Fibroblast of lung (primary cell): ENCODE measurements at regions not wholly inside any gene's neighbourhood (a gene's known extent, or its start where the extent isn't known, plus 50 kb on each side); places are given as distances from the start of the nearest gene placed in this dataset.

Source experiments
- DNase-seq, 2 donors: peaks; one replicate each; pipeline versions ENCODE4 v3.0.0 to v3.0.0-alpha.2; 2010; ENCODE audit warnings: low read depth in 2 of 2
- H2AFZ ChIP-seq: 2 replicates; pipeline ENCODE4 v1.5.1; 2012; ENCODE audit warnings: low read length, control low read depth, inconsistent platforms
- H3K27ac ChIP-seq: 2 replicates; pipeline ENCODE4 v1.5.1; 2011; ENCODE audit warnings: low read length, control low read depth; ENCODE audit not compliant: insufficient read depth
- H3K27me3 ChIP-seq: 2 replicates; pipeline ENCODE4 v1.5.1; 2011; ENCODE audit warnings: mild to moderate bottlenecking, low read length; ENCODE audit not compliant: control insufficient read depth, insufficient read depth
- H3K36me3 ChIP-seq: 2 replicates; pipeline ENCODE4 v1.5.1; 2011; ENCODE audit warnings: low read length; ENCODE audit not compliant: control insufficient read depth, insufficient read depth
- H3K4me1 ChIP-seq: 2 replicates; pipeline ENCODE4 v1.5.1; 2011; ENCODE audit warnings: low read length; ENCODE audit not compliant: control insufficient read depth, insufficient read depth; ENCODE audit errors: extremely low read depth
- H3K4me2 ChIP-seq: 2 replicates; pipeline ENCODE4 v1.5.1; 2011; ENCODE audit warnings: low read length, control low read depth; ENCODE audit not compliant: insufficient read depth; ENCODE audit errors: extremely low read depth
- H3K4me3 ChIP-seq, 4 experiments: fragments of 200-600 bp in 1 of 4; sonication (generic) in 1 of 4; replicated peaks in 1 of 4; 2 replicates each; pipeline ENCODE4 v1.5.1; 2011 to 2016; ENCODE audit warnings: low read length in 4 of 4, low read depth in 3 of 4, mild to moderate bottlenecking in 3 of 4, control low read depth in 2 of 4, inconsistent platforms in 1 of 4, mixed read lengths in 1 of 4; ENCODE audit not compliant: insufficient read depth in 1 of 4; ENCODE audit errors: control extremely low read depth in 1 of 4
- H3K79me2 ChIP-seq: 2 replicates; pipeline ENCODE4 v1.5.1; 2012; ENCODE audit warnings: mild to moderate bottlenecking, low read length, inconsistent platforms; ENCODE audit not compliant: control insufficient read depth, insufficient read depth
- H3K9ac ChIP-seq: 2 replicates; pipeline ENCODE4 v1.5.1; 2011; ENCODE audit warnings: mild to moderate bottlenecking, low read length, control low read depth; ENCODE audit not compliant: insufficient read depth
- H3K9me3 ChIP-seq: 2 replicates; pipeline ENCODE4 v1.5.1; 2012; ENCODE audit warnings: low read depth, low read length; ENCODE audit not compliant: control insufficient read depth, insufficient read depth
- H4K20me1 ChIP-seq: 2 replicates; pipeline ENCODE4 v1.5.1; 2011; ENCODE audit warnings: low read length; ENCODE audit not compliant: control insufficient read depth, insufficient read depth; ENCODE audit errors: extremely low read depth
- CTCF ChIP-seq, 2 donors: IDR thresholded peaks in 1 of 2; conservative IDR thresholded peaks in 1 of 2; 1 replicate in 1 of 2; 2 replicates in 1 of 2; pipeline ENCODE4 v1.5.1; 2011 to 2012; ENCODE audit warnings: low read length in 2 of 2, control low read depth in 1 of 2, inconsistent platforms in 1 of 2, low read depth in 1 of 2, mild to moderate bottlenecking in 1 of 2
- EZH2 ChIP-seq: IDR thresholded peaks from 2 replicates; pipeline ENCODE4 v1.5.1; 2012; ENCODE audit warnings: low read length, control low read depth, mild to moderate bottlenecking; ENCODE audit errors: missing control alignments

DNA sequence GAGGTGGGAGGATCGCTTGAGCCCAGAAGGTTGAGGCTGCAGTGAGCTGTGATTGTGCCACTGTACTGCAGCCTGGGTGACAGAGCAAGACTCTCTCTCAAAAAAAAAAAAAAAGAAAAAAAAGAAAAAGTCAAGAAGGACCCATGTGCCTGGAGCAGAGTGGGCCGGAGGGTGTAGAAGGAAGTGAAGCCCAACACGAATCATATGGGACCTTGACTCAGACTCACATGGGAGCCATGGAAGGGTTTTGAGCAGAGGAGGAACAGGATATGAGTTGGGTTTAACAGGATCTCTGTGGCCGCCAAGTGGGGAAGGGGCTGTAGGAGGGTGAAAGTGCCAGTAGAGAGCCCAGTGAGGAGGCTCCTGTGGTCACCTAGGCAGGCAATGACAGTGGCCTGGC, 165.4 kb downstream of the PHETA1 start:
- Histone ChIP-seq H3K9ac (no peak overlapping the region), H3K27me3 (no peaks in the 10 kb centered on the region), H3K9me3 (no peaks in the 10 kb centered on the region), H3K4me3 (no peak overlapping the region), H3K27ac (no peak overlapping the region), H3K36me3 (no peaks in the 10 kb centered on the region), H3K79me2 (no peaks in the 10 kb centered on the region), H3K4me2 (no peak overlapping the region), H2AFZ (no peak overlapping the region), H4K20me1 (no peaks in the 10 kb centered on the region), H3K4me1 (no peaks in the 10 kb centered on the region)
- TF ChIP-seq CTCF (conservative IDR thresholded peaks at IDR 0.05 in 1 of 2, IDR thresholded peaks at IDR 0.05 in 1 of 2; ENCODE audit: low read depth in 1 of 2, low read length in 2 of 2) = no peak
- TF ChIP-seq EZH2 = no peak
- DNase-seq = no peak

- Histone ChIP-seq H2AFZ (no peak overlapping the region), H3K79me2 (no peaks in the 10 kb centered on the region), H3K9ac (no peak overlapping the region), H3K4me3 (no peak overlapping the region), H3K4me1 (no peaks in the 10 kb centered on the region), H4K20me1 (no peaks in the 10 kb centered on the region), H3K27ac (no peak overlapping the region), H3K36me3 (no peaks in the 10 kb centered on the region), H3K4me2 (no peak overlapping the region), H3K9me3 (no peaks in the 10 kb centered on the region), H3K27me3 (no peaks in the 10 kb centered on the region)
- DNase-seq = no peak
- TF ChIP-seq CTCF (conservative IDR thresholded peaks at IDR 0.05 in 1 of 2, IDR thresholded peaks at IDR 0.05 in 1 of 2; ENCODE audit: low read depth in 1 of 2, low read length in 2 of 2) (no peak), EZH2 (no peak)
Observed at GRCh38 chr12:111202237-111202915, 166.5 kb downstream of the PHETA1 start.

DNA sequence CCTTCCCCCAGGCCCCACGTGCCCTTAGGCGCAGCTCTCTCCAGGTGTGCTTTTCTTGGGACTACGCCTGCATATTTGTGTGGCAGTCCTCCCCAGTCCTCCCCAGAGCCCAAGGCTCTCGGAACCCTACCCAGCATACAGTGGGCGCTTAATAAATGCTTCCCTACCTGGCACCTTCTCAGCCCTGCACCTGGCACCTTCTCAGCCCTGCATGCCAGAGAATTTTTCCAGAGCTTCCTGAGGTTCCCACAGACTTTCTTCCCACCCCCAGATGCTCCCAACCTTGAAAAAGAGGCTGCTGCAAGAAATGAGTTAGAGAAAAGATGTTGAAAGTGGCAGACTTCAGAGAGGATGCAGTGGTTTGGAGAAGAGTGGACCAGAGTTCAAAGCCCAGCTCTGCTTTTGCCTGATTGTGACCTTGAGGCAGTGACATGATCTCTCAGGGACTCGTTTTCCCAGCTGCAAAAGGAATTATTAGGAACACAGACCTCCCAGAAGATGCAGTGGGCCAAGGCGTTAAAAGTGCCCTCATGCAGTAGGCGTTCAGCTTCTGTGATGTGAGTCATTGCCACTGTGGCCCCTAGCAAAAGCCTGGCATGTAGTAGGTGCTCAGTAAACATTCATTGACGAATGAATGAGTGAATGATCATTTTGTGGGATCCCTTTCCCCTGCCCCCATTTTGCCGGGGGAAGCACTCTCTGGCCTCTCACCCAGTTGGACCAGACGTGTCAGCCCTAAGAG, 167.2 kb downstream of the PHETA1 start:
- Histone ChIP-seq H3K4me3 (no peak overlapping the region), H3K4me2 (no peak overlapping the region), H3K79me2 (no peaks in the 10 kb centered on the region), H3K27ac (no peak overlapping the region), H4K20me1 (no peaks in the 10 kb centered on the region), H3K4me1 (no peaks in the 10 kb centered on the region), H3K27me3 (no peaks in the 10 kb centered on the region), H2AFZ (no peak overlapping the region), H3K36me3 (no peaks in the 10 kb centered on the region), H3K9me3 (no peaks in the 10 kb centered on the region), H3K9ac (no peak overlapping the region)
- DNase-seq = no peak
- no peak for TF ChIP-seq EZH2
- TF ChIP-seq CTCF (conservative IDR thresholded peaks at IDR 0.05 in 1 of 2, IDR thresholded peaks at IDR 0.05 in 1 of 2; ENCODE audit: low read depth in 1 of 2, low read length in 2 of 2) = no peak
